GM18907 (cell line): ENCODE measurements at regions not wholly inside any gene's neighbourhood (a gene's known extent, or its start where the extent isn't known, plus 50 kb on each side); places are given as distances from the start of the nearest gene placed in this dataset.
"Not testable (repeated sequence)": the region's sequence is repeated elsewhere in the genome, so short reads cannot be mapped to it uniquely, and the experiment has no call there.

ENCODE experiments used
- ATAC-seq: cut with Tn5 transposase; IDR thresholded peaks from one replicate; pipeline ENCODE4 v1.9.1; 2021; ENCODE audit warnings: mild to moderate bottlenecking, moderate library complexity; ENCODE audit not compliant: unreplicated experiment

DNA sequence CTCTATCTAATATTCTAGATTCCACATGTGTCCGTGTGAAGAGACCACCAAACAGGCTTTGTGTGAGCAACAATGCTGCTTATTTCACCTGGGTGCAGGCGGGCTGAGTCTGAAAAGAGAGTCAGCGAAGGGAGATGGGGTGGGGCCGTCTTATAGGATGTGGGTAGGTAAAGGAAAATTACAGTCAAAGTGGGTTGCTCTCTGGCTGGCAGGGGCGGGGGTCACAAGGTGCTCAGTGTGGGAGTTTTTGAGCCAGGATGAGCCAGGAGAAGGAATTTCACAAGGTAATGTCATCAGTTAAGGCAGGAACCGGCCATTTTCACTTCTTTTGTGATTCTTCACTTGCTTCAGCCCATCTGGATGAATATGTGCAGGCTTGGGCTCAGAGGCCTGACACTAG lies 779.3 kb downstream of the RNF144A start:
- ATAC-seq, result not testable (repeated sequence)

DNA sequence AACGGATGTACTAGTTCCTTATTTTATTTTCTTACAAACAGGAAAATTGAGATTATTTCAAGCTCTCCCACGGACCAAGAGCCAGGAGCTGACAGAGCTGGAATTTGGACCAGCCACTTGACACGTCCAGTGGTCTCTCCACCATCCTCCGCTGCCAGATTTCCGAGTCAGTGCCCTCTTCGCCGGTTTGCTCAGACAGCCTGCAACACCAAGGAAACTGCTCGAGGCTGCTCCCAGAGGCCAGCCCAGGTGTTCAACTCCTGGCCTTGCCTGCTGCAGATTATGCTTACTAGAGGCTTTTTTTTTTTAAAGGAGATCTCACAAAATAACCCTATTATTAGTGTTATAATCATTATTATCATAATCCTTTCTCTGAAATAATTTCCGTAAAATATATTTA lies 779.8 kb downstream of the RNF144A start:
- no peak for ATAC-seq

DNA sequence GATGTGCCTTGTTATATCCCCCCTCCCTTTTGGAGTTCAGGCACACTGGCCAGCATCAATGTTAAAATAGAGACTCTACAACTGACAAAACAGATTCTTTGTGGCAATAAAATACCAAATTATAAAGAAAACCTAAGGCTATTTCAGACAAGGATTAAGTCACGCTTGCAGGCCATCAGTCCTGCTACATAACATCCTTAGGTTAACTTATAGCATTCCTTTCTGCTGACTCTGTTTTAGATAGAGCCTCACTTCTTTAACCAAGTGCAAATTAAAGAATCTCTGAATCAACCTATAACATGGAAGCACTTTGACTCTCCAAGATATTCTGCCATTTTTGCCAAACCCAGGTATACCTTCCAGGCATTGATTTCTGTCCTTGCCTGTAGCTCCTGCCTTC lies 784.6 kb downstream of the RNF144A start:
- ATAC-seq, result no peak

DNA sequence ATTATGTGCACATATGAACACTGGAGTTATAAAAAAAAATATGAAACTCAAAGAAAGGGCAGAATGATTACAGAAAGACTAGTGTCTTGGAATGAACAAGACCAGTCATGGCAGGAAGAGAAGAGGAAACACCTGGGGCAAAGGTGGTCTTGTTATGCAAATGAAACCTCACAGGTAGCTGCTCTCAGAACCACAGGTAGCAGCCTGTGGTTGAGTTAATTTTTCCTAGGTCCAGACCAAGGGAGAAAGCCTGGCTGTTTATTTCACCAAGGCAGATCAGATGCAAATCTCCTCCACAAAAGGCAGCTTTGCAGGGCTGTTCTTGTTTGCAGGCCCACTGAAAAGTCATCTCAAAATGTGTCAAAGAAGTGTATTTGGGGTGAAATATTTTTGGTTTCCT lies 785.8 kb downstream of the RNF144A start:
- ATAC-seq, result no peak

DNA sequence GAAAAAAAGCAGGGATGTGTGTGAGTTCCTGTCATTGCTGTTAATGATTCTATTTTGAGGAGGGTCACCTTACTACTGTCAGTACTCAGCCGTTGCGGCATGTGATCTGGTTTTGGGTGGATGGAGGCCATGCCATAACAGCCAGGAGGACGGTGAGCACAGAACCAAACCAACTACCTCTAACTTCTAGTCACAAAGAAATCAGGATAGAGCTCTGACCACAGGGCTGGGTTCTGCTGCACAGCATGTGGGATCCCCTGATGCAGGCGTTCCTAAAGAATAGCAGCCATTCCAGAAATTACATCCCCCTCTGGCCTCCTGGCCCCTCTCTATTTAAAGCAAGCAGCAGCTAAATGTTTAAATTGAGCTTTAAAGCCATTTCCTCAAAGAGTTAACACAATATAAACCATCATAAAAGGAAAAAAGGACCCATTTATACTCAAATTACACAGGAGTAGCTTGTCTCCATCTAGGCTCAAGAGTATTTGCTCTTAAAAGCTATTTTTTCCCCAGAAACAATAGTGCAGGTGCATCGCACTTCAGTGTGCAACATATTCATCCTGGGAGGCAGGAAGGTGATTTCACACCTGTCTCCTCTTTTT lies 786.4 kb downstream of the RNF144A start:
- ATAC-seq, result no peak

DNA sequence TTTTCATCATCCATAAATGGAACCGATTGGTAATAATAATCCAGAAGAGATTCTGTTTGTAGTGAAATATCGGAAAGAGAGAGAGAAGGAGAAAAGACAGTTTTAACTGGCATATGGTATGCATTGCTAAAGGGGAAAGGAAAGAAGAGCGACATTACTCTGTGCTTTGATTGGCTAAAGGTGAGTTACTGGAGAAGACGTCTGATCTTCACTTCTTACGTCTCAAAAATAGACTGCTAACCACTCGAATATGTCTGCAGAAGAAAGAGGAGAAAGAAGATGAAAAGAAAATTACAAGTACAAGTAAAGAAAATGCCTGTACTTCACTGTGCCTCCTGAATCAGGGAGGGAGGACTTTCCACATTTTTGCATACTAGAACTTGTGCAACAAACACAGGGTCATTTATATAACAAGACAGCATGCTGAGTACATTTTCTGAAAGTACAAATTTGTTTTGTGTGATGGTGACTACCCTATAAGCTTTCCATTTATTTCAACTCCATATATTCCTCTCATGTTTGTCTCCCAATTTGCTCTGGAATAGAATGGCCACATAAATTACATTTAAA lies 787.2 kb downstream of the RNF144A start:
- ATAC-seq, result no peak

DNA sequence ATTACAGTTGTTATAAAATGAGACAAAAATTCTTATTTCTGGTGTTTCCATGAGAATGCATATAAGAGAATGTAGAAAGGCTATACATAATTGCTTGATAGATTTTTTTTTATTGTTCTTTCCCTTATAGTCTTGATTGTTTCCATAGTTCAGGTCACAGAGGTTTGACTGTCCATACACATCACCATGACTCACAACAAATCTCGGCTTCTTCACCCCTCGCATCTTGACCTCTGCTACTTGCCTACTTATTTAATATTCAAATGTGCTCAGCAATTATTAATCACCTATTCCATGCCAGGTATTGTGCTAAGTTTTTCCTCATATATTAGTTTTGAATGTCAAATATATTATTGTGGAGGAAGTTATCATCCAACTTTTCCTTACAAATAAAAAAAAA lies 789.6 kb downstream of the RNF144A start:
- no peak for ATAC-seq

DNA sequence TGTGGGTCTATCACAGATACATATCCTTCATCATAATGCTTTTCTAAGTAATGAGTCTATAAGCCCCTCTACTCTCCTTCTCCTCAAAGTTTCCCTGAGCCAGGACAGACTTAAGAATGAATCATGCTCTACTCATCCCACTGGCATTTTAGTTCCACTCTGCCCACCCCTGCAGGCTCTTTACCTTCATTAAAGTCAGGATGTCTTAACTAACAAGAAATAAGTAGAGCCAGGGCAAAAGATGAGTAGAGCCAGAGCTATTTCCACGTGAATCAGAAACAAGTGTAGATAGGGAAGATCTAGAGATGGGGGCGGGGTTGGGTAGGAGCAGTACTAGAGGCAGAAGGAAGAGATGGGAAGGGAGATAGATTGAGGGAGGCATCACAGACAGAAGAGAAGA lies 790.5 kb downstream of the RNF144A start:
- ATAC-seq, result no peak

DNA sequence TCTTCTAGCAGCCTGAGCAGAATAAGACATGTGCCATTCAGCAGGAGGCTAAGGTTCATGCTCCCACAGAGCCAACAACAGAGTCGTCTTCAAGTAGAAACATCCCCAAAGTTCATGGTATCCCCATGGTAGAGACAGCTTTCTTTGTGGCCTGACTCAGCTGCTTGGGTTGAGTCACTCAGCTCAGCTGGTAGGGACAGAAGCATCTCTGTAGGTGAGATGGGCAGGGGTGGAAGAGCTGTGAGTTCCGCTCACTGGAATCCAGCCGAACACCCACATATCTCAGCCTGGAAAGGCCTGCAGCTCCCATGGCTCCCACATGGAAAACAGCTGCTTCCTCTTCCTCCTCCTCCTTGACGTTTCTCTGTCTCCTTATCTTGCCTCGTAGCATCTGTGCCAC lies 792.7 kb downstream of the RNF144A start:
- no peak for ATAC-seq

DNA sequence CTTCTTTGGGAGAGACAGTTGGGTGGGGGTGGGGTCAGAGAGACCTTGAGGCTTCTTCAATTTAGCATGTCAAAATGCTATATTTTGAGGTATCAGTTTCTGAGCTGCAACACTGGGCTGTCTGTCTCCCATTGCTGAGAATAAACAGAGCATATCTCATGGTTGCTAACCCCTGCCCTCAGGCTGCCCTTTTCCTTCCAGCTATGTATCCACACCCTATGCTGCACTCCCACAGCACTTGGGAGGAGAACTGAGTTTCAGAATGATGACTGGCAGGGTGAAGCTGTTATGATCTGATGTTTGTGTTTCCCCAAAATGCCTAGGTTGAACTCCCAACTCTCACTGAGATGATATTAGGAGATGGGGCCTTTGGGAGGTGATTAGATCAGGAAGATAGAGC lies 794.0 kb downstream of the RNF144A start:
- no peak for ATAC-seq

DNA sequence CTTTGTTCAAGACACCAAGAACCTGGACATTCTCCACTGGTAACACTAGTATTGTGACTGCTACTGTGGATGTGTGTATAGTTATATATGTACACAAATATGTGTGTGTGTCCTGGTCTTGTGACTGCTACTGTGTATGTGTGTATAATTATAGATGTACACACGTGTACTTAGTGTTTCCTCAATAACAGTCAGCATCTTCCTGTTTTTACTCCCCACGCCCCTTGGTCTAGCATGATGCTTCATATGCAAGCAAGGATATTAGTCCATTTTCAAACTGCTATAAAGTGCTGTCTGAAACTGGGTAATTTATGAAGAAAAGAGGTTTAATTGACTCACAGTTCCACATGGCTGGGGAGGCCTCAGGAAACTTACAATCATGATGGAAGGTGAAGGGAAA lies 802.7 kb downstream of the RNF144A start:
- no peak for ATAC-seq

DNA sequence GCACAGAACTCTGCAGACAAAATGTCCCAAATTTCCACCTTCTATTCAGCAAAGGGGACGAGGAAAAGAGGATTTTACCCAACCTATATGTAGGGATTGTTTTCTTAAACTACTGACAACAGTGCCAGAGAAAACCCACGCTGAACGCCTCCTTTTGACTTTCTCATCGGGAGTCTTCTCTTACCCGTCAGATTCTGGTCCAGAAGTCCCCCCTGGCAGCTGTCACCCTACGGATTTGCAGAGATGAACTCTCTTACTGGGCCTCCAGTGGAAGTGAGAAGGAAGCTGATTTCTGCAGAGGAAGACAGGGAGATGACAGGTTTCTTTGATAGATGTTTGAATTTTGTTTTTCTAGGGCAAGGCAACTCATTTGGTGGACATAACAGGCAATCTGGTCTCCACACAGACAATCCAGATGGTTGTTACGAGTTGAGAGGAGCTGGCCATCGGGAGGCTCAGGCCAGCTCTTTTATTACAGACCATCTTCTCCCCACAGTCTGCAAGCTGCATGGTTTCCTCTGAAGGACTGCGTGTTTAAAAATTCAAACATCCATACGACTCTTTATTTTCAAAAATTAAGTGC lies 804.3 kb downstream of the RNF144A start:
- ATAC-seq, result no peak

DNA sequence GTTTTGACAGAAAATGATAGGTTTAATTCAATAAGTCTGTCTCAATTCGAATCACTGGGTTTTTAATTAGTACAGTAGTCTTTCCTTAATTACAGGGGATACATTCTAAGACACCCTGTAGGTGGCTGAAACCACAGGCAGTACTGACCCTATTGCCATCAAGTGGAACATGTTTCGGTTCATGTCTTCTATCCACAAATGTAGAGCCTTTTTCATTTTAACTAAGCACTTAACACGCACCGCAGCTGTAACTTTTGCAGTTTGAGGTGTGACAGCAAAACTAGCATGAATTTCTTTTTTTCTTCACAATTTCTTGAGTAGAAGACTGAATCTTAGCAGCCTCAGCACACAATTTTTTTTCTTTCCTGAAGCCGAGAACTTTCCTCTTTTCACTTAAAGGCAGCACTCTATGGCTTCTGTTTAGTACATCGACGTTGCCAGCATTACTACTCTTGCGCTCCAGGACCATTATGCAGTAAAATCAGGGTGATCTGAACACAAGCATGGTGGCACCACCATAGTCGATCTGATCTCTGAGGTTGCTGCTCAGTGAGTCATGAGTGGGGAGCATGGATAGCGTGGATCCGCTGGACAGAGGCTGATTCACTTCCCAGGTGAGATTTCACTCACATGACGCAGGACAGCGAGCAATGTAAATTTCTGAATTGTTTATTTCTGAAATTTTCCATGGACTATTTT lies 805.1 kb downstream of the RNF144A start:
- no peak for ATAC-seq

DNA sequence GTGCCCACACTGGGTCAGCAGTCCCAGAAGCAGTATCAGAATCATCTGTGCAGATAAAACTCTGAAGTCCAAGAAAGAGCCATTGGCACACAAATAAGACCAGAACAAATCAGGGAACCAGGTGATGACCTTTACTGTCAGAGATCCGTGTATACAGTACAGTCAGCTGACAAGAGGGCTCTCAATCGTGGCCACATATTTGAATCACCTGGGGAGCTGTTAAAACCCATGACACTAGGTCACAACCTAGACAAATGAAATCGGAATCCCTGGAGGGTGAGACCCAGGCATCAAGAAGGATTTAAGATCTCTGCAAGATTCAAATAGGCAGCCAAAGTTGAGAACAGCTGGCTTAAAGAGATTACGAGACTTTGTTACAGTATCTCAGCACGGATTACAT lies 807.1 kb downstream of the RNF144A start:
- ATAC-seq, result no peak

DNA sequence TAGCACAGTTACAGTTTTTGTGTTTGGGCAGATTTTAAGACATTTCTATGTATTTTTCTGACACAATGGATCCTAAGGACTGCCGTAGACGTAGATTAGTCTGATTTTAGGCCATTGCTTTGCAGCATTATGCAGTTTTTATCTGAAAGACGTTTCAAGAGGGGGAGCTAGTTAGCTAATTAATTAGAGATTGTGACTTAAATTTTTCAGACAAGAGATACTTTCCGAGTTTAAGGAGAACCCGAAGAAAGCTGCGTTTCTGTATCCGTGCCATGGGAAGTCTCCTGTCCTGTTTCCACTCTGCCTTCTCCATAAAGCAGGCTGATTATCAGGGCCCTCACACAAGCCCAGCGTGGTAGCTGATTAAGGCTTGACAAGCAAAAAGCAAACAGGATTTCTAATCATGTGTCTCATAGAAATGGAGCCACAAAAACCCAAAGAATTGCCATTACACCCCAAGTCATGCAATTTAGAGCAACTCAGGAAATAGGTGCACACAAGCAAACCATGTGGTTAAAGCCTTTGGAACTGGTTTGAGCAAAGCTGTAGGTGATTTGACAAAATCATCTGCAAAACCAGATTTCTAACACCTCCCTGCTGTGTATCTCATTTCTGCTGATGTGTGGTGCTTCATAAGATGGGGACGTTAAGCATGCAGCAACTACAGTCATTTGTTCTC lies 808.1 kb downstream of the RNF144A start:
- ATAC-seq, result no peak

DNA sequence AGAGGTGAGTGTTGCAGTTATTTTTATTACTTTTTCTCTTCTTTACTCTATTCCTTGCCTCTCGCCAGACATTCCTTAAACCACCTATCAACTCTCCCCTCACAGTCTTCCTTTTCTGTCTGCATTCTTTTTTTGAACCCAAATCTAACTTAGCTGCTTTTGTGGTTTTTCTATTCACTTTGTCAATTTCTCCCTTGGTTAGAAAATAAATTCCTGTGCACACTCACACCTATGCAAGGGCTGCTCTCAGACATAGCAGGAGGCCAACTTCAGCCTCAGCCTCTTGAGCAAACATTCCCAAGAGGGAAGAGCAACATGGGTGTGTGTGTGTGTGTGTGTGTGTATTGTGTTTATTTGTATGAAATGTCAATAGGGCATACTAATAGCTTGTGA lies 808.6 kb downstream of the RNF144A start:
- ATAC-seq, result no peak

DNA sequence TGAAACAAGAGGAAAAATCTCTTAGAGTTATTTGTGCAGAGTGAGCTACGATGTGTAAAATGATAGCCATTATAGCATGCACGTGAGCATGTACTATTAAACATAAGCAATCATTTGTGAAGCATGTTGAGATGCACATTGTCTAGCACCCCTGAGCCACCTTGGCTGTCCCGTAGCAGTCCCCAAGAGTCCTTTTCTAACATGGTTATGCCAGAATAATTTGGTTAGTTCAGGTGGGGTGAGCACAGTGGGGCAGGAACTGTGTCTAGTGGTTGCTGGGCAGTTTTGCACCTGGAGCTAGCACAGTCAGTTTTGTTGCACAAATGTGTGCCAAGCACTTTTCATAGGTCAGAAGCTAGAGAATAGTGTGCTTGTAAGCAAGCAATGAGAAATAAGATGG lies 809.8 kb downstream of the RNF144A start:
- ATAC-seq, result no peak

DNA sequence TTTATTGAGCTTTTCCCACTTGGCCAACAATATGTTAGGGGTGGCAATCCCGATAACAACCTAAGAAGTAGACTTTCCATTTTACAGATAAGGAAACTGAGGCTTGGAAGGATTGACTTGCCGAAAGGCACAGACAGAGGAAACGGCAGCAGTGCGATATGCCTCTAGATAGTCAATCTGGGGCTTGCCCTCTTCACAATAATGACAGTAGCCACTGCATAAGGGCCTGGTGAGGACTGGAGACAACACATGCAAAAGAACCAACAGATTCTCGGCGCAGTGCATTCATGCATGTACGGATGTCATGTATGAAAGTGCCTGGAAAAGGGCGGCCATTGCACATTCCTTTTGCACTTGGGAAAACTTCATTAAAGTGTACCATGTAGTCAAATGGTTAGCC lies 811.2 kb downstream of the RNF144A start:
- ATAC-seq, result no peak

DNA sequence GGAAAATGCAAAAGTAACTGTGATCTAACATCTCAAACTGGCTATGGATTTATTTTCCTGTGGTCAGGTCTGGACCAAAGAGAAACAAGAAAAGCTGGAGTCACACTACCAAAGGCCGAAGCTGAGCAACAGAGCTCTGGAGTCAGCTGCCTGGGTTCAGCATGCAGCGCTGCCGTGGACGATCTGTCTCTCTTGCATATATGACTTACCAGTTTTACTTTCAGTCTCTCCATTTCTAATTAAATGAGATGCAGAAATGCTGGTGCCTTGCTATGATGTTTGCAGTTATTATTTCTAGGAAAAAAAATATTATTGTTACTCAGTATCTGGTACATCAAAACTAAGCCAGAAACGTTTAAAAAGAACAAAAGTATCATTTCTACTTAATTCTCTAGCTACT lies 813.2 kb downstream of the RNF144A start:
- no peak for ATAC-seq

DNA sequence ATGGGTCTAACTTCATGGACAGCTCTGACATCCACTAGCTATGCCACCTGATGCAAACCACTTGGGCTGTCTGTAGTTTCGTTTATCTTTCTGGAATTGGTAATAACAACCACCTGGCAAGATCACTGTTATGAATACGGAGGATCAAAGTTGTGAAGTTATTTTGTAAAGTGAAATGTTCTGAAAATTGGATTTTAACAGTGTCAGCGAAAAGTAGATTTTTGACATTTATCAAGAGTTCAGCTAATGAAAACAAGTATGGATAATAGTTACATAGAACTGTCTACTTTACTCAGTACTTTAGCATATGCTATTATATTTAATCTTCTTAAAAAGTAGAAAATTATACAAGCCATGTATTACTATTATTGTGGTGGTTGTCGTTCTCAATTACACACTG lies 813.8 kb downstream of the RNF144A start:
- ATAC-seq, result no peak

DNA sequence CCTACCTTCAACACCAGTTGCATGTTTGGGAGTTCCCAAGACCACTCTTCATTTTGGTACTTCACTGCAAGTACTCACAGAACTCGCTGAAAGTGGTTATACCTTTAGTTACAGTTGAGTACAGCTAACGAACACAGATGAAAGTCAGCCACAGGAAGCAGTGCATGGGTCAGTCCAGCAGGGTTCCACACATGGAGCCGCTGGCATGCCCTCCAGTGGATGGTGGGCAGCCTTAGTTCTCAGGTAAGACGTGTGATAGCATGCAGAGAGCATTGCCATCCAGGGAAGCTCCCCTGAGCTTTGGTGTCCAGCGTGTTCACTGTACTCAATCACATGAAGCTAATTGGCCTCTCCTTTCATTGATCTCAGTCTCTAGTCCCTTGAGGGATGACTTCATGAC lies 815.3 kb downstream of the RNF144A start:
- no peak for ATAC-seq
